ENCODE measurements at regions not wholly inside any gene's neighbourhood (a gene's known extent, or its start where the extent isn't known, plus 50 kb on each side); places are given as distances from the start of the nearest gene placed in this dataset.

DNA sequence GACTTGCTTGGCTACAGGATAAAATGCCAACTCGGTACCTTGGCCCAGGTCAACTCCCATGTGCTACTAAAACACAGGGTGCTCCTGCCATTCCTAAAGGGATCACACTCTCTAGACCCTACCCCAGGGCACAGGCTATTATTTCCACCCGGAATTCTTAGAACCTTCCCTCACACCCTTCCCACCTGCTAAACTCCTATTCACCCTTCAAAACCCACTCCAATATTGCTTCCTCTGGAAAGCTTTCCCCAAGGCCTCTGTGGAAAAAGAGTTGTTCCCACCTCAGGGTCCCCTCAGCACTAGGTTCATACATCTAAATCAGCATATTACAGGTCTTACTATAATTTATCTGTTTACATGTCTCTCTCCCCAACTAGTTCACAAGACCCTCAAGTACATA is 75.0 kb upstream of the TANC1 start:
- Mint-ChIP-seq H3K4me3 (no peak overlapping the region), H3K36me3 (ENCODE audit: low read depth) (no peaks in the 10 kb centered on the region), H3K27me3 (peaks cover 16% of the 10 kb centered on the region), H3K27ac (no peak overlapping the region), H3K4me1 (no peaks in the 10 kb centered on the region), H3K9me3 (no peaks in the 10 kb centered on the region)
- ATAC-seq (replicated peaks): no peak

- no peaks in the 10 kb centered on the region for H3K9me3 Mint-ChIP-seq
- no peak for ATAC-seq (replicated peaks)
- no peak overlapping the region for H3K27ac Mint-ChIP-seq
- H3K36me3 Mint-ChIP-seq (ENCODE audit: low read depth): no peaks in the 10 kb centered on the region
- H3K4me1 Mint-ChIP-seq: no peaks in the 10 kb centered on the region
- no peak overlapping the region for H3K4me3 Mint-ChIP-seq
- peaks cover 16% of the 10 kb centered on the region for H3K27me3 Mint-ChIP-seq
Observed at GRCh38 chr2:158894078-158894477, 74.4 kb upstream of the TANC1 start.

- H3K4me3 Mint-ChIP-seq: no peak overlapping the region
- peaks cover 12% of the 10 kb centered on the region for H3K27me3 Mint-ChIP-seq
- H3K9me3 Mint-ChIP-seq: no peaks in the 10 kb centered on the region
- no peak overlapping the region for H3K27ac Mint-ChIP-seq
- no peaks in the 10 kb centered on the region for H3K4me1 Mint-ChIP-seq
- no peak for ATAC-seq (replicated peaks)
- no peaks in the 10 kb centered on the region for H3K36me3 Mint-ChIP-seq (ENCODE audit: low read depth)
Observed at GRCh38 chr2:158894572-158894971, 73.9 kb upstream of the TANC1 start.

DNA sequence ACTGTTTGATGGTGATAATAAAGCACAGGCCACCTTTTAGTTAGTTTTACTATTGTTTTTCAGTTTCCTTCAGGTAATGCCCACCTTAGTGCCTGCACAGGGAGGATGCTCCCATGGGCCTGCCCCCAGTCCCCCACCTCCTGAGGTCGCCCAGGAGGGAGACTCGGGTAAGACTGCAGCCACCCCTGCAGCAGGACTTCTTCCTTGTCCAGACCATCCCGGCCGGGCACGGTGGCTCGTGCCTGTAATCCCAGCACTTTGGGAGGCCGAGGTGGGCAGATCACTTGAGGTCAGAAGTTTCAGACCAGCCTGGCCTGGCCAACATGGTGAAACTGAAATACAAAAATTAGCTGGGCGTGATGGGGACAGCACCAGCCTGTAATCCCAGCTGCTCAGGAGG is 68.1 kb upstream of the TANC1 start:
- no peak overlapping the region for H3K27ac Mint-ChIP-seq
- no peaks in the 10 kb centered on the region for H3K4me1 Mint-ChIP-seq
- H3K4me3 Mint-ChIP-seq: no peak overlapping the region
- ATAC-seq (replicated peaks): no peak
- no peaks in the 10 kb centered on the region for H3K36me3 Mint-ChIP-seq (ENCODE audit: low read depth)
- H3K9me3 Mint-ChIP-seq: no peaks in the 10 kb centered on the region
- H3K27me3 Mint-ChIP-seq: no peaks in the 10 kb centered on the region

- Mint-ChIP-seq H3K27ac (no peak overlapping the region), H3K27me3 (no peaks in the 10 kb centered on the region), H3K4me3 (no peak overlapping the region), H3K9me3 (no peaks in the 10 kb centered on the region), H3K4me1 (no peaks in the 10 kb centered on the region), H3K36me3 (ENCODE audit: low read depth) (no peaks in the 10 kb centered on the region)
- ATAC-seq (replicated peaks): no peak
Observed at GRCh38 chr2:158902005-158902398, 66.4 kb upstream of the TANC1 start.

GRCh38 chr2:158903711-158904405 is 64.6 kb upstream of the TANC1 start:
- Mint-ChIP-seq H3K9me3 (no peaks in the 10 kb centered on the region), H3K27me3 (no peaks in the 10 kb centered on the region), H3K4me1 (no peaks in the 10 kb centered on the region), H3K36me3 (ENCODE audit: low read depth) (no peaks in the 10 kb centered on the region), H3K4me3 (no peak overlapping the region), H3K27ac (no peak overlapping the region)
- no peak for ATAC-seq (replicated peaks)

- Mint-ChIP-seq H3K4me3 (no peak overlapping the region), H3K9me3 (no peaks in the 10 kb centered on the region), H3K27ac (no peak overlapping the region), H3K4me1 (no peaks in the 10 kb centered on the region), H3K36me3 (ENCODE audit: low read depth) (no peaks in the 10 kb centered on the region), H3K27me3 (no peaks in the 10 kb centered on the region)
- ATAC-seq (replicated peaks): no peak
Observed at GRCh38 chr2:158904627-158905177, 63.7 kb upstream of the TANC1 start.

DNA sequence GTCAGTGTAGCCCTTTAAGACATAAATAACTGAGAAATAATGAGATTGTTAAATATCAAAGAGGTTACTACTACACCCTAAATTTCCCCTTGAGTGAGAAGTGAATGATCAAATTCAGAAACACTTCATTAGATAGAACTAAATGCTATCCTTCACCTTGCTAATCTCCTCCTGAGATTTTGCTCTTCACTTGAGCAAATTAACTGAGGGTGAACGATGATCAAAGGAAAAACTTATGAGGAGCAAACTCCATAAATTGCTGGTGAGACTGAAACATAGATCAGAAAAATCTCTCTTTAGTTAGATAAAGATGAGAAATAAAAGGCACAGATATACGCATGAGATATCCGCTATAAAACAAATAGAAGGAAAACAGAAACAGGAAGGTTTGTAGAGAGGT is 63.1 kb upstream of the TANC1 start:
- Mint-ChIP-seq H3K27me3 (no peaks in the 10 kb centered on the region), H3K4me1 (no peaks in the 10 kb centered on the region), H3K36me3 (ENCODE audit: low read depth) (no peaks in the 10 kb centered on the region), H3K9me3 (no peaks in the 10 kb centered on the region), H3K27ac (no peak overlapping the region), H3K4me3 (no peak overlapping the region)
- no peak for ATAC-seq (replicated peaks)

DNA sequence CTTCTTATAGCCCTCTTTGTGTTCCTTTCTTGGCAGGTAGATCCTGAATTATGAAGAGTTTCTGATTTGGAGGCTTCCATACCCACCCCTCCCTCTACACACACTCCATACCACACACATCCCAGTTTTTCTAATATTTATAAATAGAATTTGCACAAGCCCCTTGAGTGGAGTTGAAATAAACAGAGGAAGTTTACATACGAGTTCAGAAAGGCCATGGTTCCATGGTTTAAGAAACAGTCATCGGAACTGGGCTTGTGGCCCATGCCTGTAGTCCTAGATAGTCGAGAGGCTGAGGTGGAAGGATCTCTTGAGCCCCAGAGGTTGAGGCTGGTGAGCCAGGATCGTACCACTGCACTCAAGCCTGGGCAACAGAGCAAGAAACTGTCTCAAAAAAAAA is 62.7 kb upstream of the TANC1 start:
- Mint-ChIP-seq H3K9me3 (no peaks in the 10 kb centered on the region), H3K36me3 (ENCODE audit: low read depth) (no peaks in the 10 kb centered on the region), H3K4me1 (no peaks in the 10 kb centered on the region), H3K27ac (no peak overlapping the region), H3K27me3 (no peaks in the 10 kb centered on the region), H3K4me3 (no peak overlapping the region)
- no peak for ATAC-seq (replicated peaks)

DNA sequence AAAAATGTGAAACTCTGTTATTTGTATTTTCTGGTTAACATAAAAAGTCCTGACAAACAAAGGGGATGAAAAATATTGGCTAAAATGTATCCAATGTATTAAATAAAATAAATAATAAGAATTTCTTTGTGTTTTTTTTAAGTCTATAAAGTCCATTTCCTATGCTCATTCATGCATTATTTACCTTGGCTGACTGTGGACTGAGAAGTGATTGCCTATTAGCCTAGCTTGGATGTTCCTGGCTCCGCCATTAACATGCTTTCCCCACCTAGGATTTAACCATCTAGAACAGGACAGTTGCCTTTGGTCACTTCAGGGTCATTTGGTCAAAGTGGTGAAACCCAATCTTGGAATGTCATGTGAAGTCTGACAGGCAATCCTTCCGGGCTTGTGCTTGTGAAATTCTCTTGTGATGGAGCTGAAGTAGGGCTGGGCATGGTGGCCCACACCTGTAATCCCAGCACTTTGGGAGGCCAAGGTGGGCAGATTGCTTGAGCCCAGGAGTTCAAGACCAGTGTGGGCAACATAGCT is 60.4 kb upstream of the TANC1 start:
- no peak overlapping the region for H3K27ac Mint-ChIP-seq
- no peaks in the 10 kb centered on the region for H3K9me3 Mint-ChIP-seq
- no peaks in the 10 kb centered on the region for H3K36me3 Mint-ChIP-seq (ENCODE audit: low read depth)
- H3K27me3 Mint-ChIP-seq: no peaks in the 10 kb centered on the region
- no peak for ATAC-seq (replicated peaks)
- no peak overlapping the region for H3K4me3 Mint-ChIP-seq
- H3K4me1 Mint-ChIP-seq: no peaks in the 10 kb centered on the region

DNA sequence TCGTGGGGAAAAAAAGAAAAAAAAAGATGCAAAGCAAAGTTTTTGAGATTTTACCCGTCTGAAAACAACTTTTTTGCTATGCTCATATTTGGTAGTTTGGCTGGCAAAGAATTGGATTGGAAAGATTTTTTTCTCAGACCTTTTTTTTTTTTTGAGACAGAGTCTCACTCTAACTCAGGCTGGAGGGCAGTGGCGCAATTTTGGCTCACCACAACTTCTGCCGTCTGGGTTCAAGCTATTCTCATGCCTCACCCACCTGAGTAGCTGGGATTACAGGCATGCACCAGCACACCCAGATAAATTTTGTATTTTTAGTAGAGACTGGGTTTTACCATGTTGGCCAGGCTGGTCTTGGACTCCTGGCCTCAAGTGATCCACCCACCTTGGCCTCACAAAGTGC is 56.3 kb upstream of the TANC1 start:
- Mint-ChIP-seq H3K4me3 (no peak overlapping the region), H3K27ac (no peak overlapping the region), H3K4me1 (no peaks in the 10 kb centered on the region), H3K27me3 (no peaks in the 10 kb centered on the region), H3K36me3 (ENCODE audit: low read depth) (no peaks in the 10 kb centered on the region), H3K9me3 (no peaks in the 10 kb centered on the region)
- ATAC-seq (replicated peaks): no peak

DNA sequence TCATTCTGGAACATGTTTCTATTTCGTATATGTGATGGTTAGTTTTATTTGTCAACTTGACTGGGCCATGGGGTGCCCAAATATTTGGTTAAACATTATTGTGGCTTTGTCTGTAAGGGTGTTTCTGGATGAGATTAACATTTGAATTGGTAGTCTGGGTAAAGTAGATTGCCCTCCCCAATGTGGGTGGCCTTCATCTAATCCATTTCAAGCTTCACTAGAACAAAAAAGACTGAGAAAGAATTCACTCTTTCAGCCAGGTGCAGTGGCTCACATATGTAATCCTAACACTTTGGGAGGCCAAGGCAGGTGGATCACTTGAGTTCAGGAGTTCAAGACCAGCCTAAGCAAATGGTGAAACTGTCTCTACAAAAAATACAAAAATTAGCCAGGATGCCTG is 55.7 kb upstream of the TANC1 start:
- Mint-ChIP-seq H3K36me3 (ENCODE audit: low read depth) (no peaks in the 10 kb centered on the region), H3K4me3 (no peak overlapping the region), H3K9me3 (no peaks in the 10 kb centered on the region), H3K4me1 (no peaks in the 10 kb centered on the region), H3K27me3 (no peaks in the 10 kb centered on the region), H3K27ac (no peak overlapping the region)
- no peak for ATAC-seq (replicated peaks)

DNA sequence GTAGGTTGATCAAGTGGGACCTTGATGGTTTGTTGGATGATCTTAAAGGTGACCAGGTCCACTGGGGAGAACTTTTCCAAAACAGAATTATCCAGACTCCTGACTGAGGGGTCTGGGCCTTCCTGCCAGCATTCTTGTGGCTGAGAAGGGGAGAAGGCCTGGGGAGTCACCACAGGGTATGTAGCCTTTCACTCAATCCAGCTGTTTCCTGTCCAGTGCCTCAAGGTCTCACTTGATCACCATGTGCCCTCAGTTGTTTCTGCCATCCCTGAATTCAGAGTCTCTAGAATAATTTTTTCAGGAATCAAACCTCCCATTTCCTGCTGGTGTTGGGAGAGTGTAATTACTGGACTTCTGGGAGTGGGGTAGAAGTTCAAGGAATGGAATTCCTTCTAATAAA is 54.4 kb upstream of the TANC1 start:
- H3K4me3 Mint-ChIP-seq: no peak overlapping the region

DNA sequence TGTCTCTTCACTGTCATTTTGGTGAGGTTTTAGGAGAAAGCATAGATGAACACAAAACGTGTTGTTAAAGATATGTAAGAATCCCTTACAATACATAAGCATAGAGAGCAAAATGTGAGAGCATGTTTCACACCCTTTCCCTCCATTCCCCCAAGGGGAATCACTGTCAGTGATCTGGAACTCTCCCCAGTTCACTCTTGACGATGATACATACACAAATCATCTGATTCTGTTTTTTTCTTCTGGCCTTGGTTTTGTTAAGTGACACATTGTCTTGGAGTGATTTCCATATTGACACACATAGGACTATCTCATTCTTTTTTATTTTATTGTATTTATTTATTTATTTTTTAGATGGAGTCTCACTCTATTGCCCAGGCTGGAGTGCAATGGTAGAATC is 53.7 kb upstream of the TANC1 start:
- Mint-ChIP-seq H3K9me3 (no peaks in the 10 kb centered on the region), H3K27ac (no peak overlapping the region), H3K36me3 (ENCODE audit: low read depth) (no peaks in the 10 kb centered on the region), H3K4me1 (no peaks in the 10 kb centered on the region), H3K4me3 (no peak overlapping the region), H3K27me3 (peaks cover 4% of the 10 kb centered on the region)
- no peak for ATAC-seq (replicated peaks)

More for the DNA sequence above, 54.4 kb upstream of the TANC1 start:
- peaks cover 4% of the 10 kb centered on the region for H3K27me3 Mint-ChIP-seq
- H3K9me3 Mint-ChIP-seq: no peaks in the 10 kb centered on the region
- H3K4me1 Mint-ChIP-seq: no peaks in the 10 kb centered on the region
- ATAC-seq (replicated peaks): no peak
- no peaks in the 10 kb centered on the region for H3K36me3 Mint-ChIP-seq (ENCODE audit: low read depth)
- no peak overlapping the region for H3K27ac Mint-ChIP-seq

GRCh38 chr2:158917121-158917520 is 51.3 kb upstream of the TANC1 start:
- Mint-ChIP-seq H3K4me1 (no peaks in the 10 kb centered on the region), H3K27ac (no peak overlapping the region), H3K36me3 (ENCODE audit: low read depth) (no peaks in the 10 kb centered on the region), H3K27me3 (peaks cover 4% of the 10 kb centered on the region), H3K9me3 (no peaks in the 10 kb centered on the region), H3K4me3 (no peak overlapping the region)
- no peak for ATAC-seq (replicated peaks)
